WERI-Rb-1 (cell line): ENCODE measurements at regions not wholly inside any gene's neighbourhood (a gene's known extent, or its start where the extent isn't known, plus 50 kb on each side); places are given as distances from the start of the nearest gene placed in this dataset.

ENCODE experiments used
- DNase-seq: peaks from one replicate; pipeline ENCODE4 v3.0.0-alpha.2; 2020
- H3K27ac ChIP-seq: fragments of 250-450 bp; sonication (Bioruptor Pico); 2 replicates; pipeline ENCODE4 v1.5.1; 2020; ENCODE audit warnings: mild to moderate bottlenecking, moderate library complexity
- H3K27me3 ChIP-seq: fragments of 250-450 bp; sonication (Bioruptor Pico); 2 replicates; pipeline ENCODE4 v1.5.1; 2021; ENCODE audit warnings: mild to moderate bottlenecking, low read depth, moderate library complexity; ENCODE audit not compliant: insufficient read depth, severe bottlenecking
- H3K36me3 ChIP-seq: fragments of 250-450 bp; sonication (Bioruptor Pico); 2 replicates; pipeline ENCODE4 v1.5.1; 2020; ENCODE audit warnings: mild to moderate bottlenecking, moderate library complexity
- H3K4me3 ChIP-seq: 2 replicates; pipeline ENCODE4 v1.5.1; 2011; ENCODE audit warnings: low read depth, mild to moderate bottlenecking, control low read depth, low read length
- H3K9me3 ChIP-seq: fragments of 250-450 bp; sonication (Bioruptor Pico); 2 replicates; pipeline ENCODE4 v1.5.1; 2021; ENCODE audit warnings: mild to moderate bottlenecking, moderate library complexity; ENCODE audit not compliant: severe bottlenecking
- CTCF ChIP-seq: IDR thresholded peaks from 2 replicates; pipeline ENCODE4 v1.5.1; 2011; ENCODE audit warnings: low read depth, mild to moderate bottlenecking, control low read depth, inconsistent platforms, low read length

GRCh38 chr14:83096092-83096491 is 1562.4 kb upstream of the SEL1L start:
- H3K36me3 ChIP-seq: no peaks in the 10 kb centered on the region
- H3K27me3 ChIP-seq: no peaks in the 10 kb centered on the region
- no peak overlapping the region for H3K27ac ChIP-seq
- H3K9me3 ChIP-seq: no peaks in the 10 kb centered on the region
- no peak for DNase-seq
- H3K4me3 ChIP-seq: no peak overlapping the region
- TF ChIP-seq CTCF: no peak

- H3K27ac ChIP-seq: no peak overlapping the region
- no peak overlapping the region for H3K4me3 ChIP-seq
- no peaks in the 10 kb centered on the region for H3K36me3 ChIP-seq
- TF ChIP-seq CTCF: no peak
- DNase-seq: no peak
- H3K27me3 ChIP-seq: no peaks in the 10 kb centered on the region
- H3K9me3 ChIP-seq: no peaks in the 10 kb centered on the region
Measured at GRCh38 chr14:83101846-83102245, 1568.2 kb upstream of the SEL1L start.

- Histone ChIP-seq H3K36me3 (no peaks in the 10 kb centered on the region), H3K4me3 (no peak overlapping the region), H3K27me3 (no peaks in the 10 kb centered on the region), H3K27ac (no peak overlapping the region), H3K9me3 (no peaks in the 10 kb centered on the region)
- TF ChIP-seq CTCF: no peak
- no peak for DNase-seq
Measured at GRCh38 chr14:83118029-83118428, 1584.4 kb upstream of the SEL1L start.

GRCh38 chr14:83120187-83120586 is 1586.5 kb upstream of the SEL1L start:
- no peak for DNase-seq
- Histone ChIP-seq H3K4me3 (no peak overlapping the region), H3K36me3 (no peaks in the 10 kb centered on the region), H3K27me3 (no peaks in the 10 kb centered on the region), H3K9me3 (no peaks in the 10 kb centered on the region), H3K27ac (no peak overlapping the region)
- TF ChIP-seq CTCF: no peak

GRCh38 chr14:83126076-83126475 is 1592.4 kb upstream of the SEL1L start:
- Histone ChIP-seq H3K9me3 (no peaks in the 10 kb centered on the region), H3K36me3 (no peaks in the 10 kb centered on the region), H3K27me3 (no peaks in the 10 kb centered on the region), H3K27ac (no peak overlapping the region), H3K4me3 (no peak overlapping the region)
- no peak for DNase-seq
- TF ChIP-seq CTCF: no peak

- no peak for TF ChIP-seq CTCF
- Histone ChIP-seq H3K27me3 (no peaks in the 10 kb centered on the region), H3K36me3 (no peaks in the 10 kb centered on the region), H3K27ac (no peak overlapping the region), H3K4me3 (no peak overlapping the region), H3K9me3 (no peaks in the 10 kb centered on the region)
- no peak for DNase-seq
Measured at GRCh38 chr14:83128783-83129182, 1595.1 kb upstream of the SEL1L start.
